ENCODE measurements at regions not wholly inside any gene's neighbourhood (a gene's known extent, or its start where the extent isn't known, plus 50 kb on each side); places are given as distances from the start of the nearest gene placed in this dataset.

- TF ChIP-seq RAD21 (IDR thresholded peaks at IDR 0.05; ENCODE audit: low read length) (no peak), SMC3 (IDR thresholded peaks at IDR 0.05; ENCODE audit: low read depth, low read length) (no peak), BHLHE40 (IDR thresholded peaks at IDR 0.05; ENCODE audit: low read depth, low read length) (no peak), MXI1 (IDR thresholded peaks at IDR 0.05; ENCODE audit: borderline replicate concordance, low read depth, low read length) (no peak), MAFK (IDR thresholded peaks at IDR 0.05; ENCODE audit: low read depth, low read length) (no peak), RFX5 (IDR thresholded peaks at IDR 0.05; ENCODE audit: low read depth, low read length) (no peak), CHD1 (IDR thresholded peaks at IDR 0.05; ENCODE audit: low read depth, low read length) (no peak), MAZ (IDR thresholded peaks at IDR 0.05; ENCODE audit: borderline replicate concordance, low read depth, low read length) (no peak), NFE2L2 (IDR thresholded peaks at IDR 0.05; ENCODE audit: low read depth, low read length) (no peak), FOS (IDR thresholded peaks at IDR 0.05; ENCODE audit: low read depth, low read length) (no peak), POLR2A (IDR thresholded peaks at IDR 0.05; ENCODE audit: low read depth, low read length) (no peak), RCOR1 (IDR thresholded peaks at IDR 0.05; ENCODE audit: insufficient replicate concordance, low read length) (no peak), CEBPB (IDR thresholded peaks at IDR 0.05; ENCODE audit: low read depth, low read length) (no peak)
- TF ChIP-seq, protein P1, sequence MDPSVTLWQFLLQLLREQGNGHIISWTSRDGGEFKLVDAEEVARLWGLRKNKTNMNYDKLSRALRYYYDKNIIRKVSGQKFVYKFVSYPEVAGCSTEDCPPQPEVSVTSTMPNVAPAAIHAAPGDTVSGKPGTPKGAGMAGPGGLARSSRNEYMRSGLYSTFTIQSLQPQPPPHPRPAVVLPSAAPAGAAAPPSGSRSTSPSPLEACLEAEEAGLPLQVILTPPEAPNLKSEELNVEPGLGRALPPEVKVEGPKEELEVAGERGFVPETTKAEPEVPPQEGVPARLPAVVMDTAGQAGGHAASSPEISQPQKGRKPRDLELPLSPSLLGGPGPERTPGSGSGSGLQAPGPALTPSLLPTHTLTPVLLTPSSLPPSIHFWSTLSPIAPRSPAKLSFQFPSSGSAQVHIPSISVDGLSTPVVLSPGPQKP (IDR thresholded peaks at IDR 0.05; ENCODE audit: borderline replicate concordance, low read depth, low read length), result no peak
- TF ChIP-seq, protein P2, sequence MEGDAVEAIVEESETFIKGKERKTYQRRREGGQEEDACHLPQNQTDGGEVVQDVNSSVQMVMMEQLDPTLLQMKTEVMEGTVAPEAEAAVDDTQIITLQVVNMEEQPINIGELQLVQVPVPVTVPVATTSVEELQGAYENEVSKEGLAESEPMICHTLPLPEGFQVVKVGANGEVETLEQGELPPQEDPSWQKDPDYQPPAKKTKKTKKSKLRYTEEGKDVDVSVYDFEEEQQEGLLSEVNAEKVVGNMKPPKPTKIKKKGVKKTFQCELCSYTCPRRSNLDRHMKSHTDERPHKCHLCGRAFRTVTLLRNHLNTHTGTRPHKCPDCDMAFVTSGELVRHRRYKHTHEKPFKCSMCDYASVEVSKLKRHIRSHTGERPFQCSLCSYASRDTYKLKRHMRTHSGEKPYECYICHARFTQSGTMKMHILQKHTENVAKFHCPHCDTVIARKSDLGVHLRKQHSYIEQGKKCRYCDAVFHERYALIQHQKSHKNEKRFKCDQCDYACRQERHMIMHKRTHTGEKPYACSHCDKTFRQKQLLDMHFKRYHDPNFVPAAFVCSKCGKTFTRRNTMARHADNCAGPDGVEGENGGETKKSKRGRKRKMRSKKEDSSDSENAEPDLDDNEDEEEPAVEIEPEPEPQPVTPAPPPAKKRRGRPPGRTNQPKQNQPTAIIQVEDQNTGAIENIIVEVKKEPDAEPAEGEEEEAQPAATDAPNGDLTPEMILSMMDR (conservative IDR thresholded peaks at IDR 0.05; ENCODE audit: low read depth, low read length), result no peak
- TF ChIP-seq, protein P3, sequence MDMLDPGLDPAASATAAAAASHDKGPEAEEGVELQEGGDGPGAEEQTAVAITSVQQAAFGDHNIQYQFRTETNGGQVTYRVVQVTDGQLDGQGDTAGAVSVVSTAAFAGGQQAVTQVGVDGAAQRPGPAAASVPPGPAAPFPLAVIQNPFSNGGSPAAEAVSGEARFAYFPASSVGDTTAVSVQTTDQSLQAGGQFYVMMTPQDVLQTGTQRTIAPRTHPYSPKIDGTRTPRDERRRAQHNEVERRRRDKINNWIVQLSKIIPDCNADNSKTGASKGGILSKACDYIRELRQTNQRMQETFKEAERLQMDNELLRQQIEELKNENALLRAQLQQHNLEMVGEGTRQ (IDR thresholded peaks at IDR 0.05; ENCODE audit: low read depth, low read length), result no peak
- Histone ChIP-seq H3K4me1 (ENCODE audit: control insufficient read depth, insufficient read depth, low read length) (no peaks in the 10 kb centered on the region), H3K9me3 (ENCODE audit: control insufficient read depth, insufficient read depth, low read length) (peaks cover 12% of the 10 kb centered on the region), H2BK5ac (ENCODE audit: low read depth, low read length, poor library complexity, severe bottlenecking) (no peak overlapping the region), H2BK120ac (ENCODE audit: low read depth, low read length) (no peak overlapping the region), H3K56ac (ENCODE audit: extremely low read depth, insufficient read depth, low read length) (no peak overlapping the region), H4K5ac (ENCODE audit: low read depth, low read length) (no peak overlapping the region), H2AFZ (replicated peaks; ENCODE audit: low read length, poor library complexity) (no peak overlapping the region), H3K4me2 (ENCODE audit: low read depth, low read length) (no peak overlapping the region), H3K23ac (ENCODE audit: low read depth, low read length) (no peak overlapping the region), H3K27me3 (ENCODE audit: control insufficient read depth, insufficient read depth, low read length) (no peaks in the 10 kb centered on the region), H4K8ac (ENCODE audit: low read depth in 2 of 2, low read length in 2 of 2) (no peak overlapping the region), H4K20me1 (ENCODE audit: insufficient read depth, low read length) (no peaks in the 10 kb centered on the region), H2BK20ac (ENCODE audit: low read depth, low read length) (no peak overlapping the region), H3K36me3 (ENCODE audit: control insufficient read depth, insufficient read depth, low read length) (no peaks in the 10 kb centered on the region), H3K79me1 (ENCODE audit: low read depth in 1 of 2, low read length in 2 of 2) (no peaks in the 10 kb centered on the region), H3K27ac (ENCODE audit: insufficient read depth, low read length) (no peak overlapping the region), H3K14ac (replicated peaks; ENCODE audit: low read depth, low read length) (no peak overlapping the region), H3K4ac (ENCODE audit: low read depth, low read length) (no peak overlapping the region), H3K18ac (ENCODE audit: low read depth, low read length) (no peak overlapping the region), H3K4me3 (ENCODE audit: insufficient read depth, low read depth, low read length) (no peak overlapping the region), H2AK9ac (replicated peaks; ENCODE audit: low read depth, low read length, poor library complexity) (no peak overlapping the region), H2BK15ac (ENCODE audit: low read depth, low read length) (no peak overlapping the region), H4K91ac (ENCODE audit: insufficient read depth, low read depth, low read length) (no peak overlapping the region), H2AK5ac (ENCODE audit: low read depth, low read length) (no peak overlapping the region), H3K9me1 (ENCODE audit: insufficient read depth, low read length) (no peaks in the 10 kb centered on the region), H3K9ac (ENCODE audit: low read depth, low read length) (no peak overlapping the region)
- intact Hi-C loops (cut with micrococcal nuclease), result no loop called here
- DNase-seq, result no peak
- WGBS, 2 experiments (ENCODE audit: extremely low coverage in 2 of 2, insufficient read length in 1 of 2), result no CpG with 5 or more reads among the region's 3 CpGs
- POLR2A ChIA-PET (ENCODE audit: unreplicated experiment), result no interaction called here
- ATAC-seq (ENCODE audit: low read depth), result no peak
- in situ Hi-C loops (cut with MboI; ENCODE audit: low sequenced_read_pairs), result no loop called here
- no TSS peak for BruUV-seq (replicated peaks)
- dilution Hi-C loops (cut with HindIII; ENCODE audit: low sequenced_read_pairs, unreplicated experiment), result no loop called here
- CTCF ChIA-PET, result no interaction called here
Measured at GRCh38 chr10:109534193-109534592, 389.1 kb downstream of the XPNPEP1 start.

Data from IMR-90 (cell line).